Stimulated activated CD4-positive, alpha-beta T cell treated with anti-CD3 and anti-CD28 coated beads, Interleukin-4, amount 100 ng/mL, for 1 hour (primary cell): ENCODE measurements at regions not wholly inside any gene's neighbourhood (a gene's known extent, or its start where the extent isn't known, plus 50 kb on each side); places are given as distances from the start of the nearest gene placed in this dataset.

Experiments used
- DNase-seq: peaks from one replicate; pipeline ENCODE4 v3.0.0-alpha.2; 2020

- no peak for DNase-seq
Observed at GRCh38 chr11:80455818-80456217, 1015.0 kb upstream of the TENM4 start.

- DNase-seq: no peak
Observed at GRCh38 chr11:80451105-80451504, 1010.3 kb upstream of the TENM4 start.

DNA sequence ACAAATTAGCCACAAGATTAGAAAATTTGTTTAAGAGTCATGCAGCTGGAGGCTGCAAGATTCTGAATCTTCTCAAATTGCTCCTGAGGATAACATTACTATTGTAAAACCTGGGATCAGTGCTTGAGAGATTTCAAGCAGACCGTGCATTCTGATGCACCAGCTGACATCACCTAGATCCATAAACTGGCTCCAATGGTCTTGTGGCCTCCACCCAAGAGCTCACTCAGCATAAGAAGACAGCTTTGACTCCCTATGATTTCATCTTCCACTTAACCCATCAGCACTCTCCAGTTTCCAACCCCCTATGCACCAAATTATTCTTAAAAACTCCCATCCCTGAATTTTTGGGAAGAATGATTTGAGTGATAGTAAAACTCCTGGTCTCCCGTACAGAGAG, 1007.9 kb upstream of the TENM4 start:
- no peak for DNase-seq

DNA sequence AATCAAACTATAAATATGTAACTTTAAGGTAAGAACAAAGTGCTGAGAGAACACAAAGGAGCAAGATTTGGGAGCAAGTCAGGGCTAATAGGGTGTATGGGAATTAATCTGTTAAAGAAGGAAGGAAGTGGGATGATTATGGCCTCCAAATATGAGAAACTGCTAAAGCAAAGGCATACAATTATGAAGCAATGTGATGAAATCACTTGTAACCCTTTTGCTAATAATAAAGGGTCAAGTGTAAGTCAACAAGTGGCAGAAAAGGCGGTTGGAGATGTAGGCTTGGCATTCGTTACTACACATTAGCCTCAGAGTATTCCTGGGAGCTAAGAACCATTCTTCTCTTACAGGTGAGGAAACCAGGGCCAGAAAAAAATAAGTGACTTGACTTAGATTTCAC, 1002.3 kb upstream of the TENM4 start:
- no peak for DNase-seq

DNA sequence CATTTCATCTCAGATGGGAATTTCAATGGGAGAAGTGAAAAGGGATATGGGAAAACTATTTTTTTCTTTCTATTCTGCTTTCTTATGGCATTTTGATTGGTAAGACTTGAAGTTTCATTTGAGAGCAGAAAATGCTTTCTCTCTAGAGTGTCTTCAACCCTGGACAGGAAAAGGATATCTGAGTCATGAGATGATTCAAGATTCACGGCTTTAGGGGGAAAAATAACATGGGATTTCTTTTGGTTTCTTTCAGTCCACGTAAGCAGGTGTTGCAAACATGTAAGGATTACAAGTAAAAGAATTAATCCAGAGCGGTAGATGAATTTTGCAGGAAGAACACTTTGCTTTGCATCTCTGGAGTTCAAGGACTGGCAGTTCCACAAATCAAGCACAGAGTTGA, 1001.0 kb upstream of the TENM4 start:
- DNase-seq: no peak

DNA sequence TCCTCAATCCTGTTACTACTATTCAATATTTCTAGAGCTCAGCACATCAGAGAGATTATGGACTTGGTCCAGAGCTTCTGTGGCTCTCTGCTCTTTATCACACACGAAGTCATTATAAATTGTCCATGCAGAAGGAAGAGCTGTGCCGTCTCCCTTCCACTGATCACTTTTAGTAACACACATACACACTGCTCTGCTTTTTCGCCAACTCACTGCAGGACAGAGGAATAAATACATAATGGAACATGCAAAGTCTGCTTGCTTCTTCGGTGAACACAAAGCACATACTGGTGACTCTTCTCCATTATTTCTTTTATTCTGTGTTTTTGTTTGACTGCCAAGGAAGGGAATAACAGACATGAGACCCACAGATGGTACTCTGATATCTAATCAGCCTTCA, 1000.0 kb upstream of the TENM4 start:
- DNase-seq: no peak

- no peak for DNase-seq
Observed at GRCh38 chr11:80436547-80436946, 995.7 kb upstream of the TENM4 start.

GRCh38 chr11:80435345-80435744, 994.5 kb upstream of the TENM4 start:
- DNase-seq: no peak

GRCh38 chr11:80432057-80432456, 991.2 kb upstream of the TENM4 start:
- no peak for DNase-seq

GRCh38 chr11:80424012-80424695, 983.3 kb upstream of the TENM4 start:
- DNase-seq: no peak

- DNase-seq: no peak
Observed at GRCh38 chr11:80420374-80420773, 979.5 kb upstream of the TENM4 start.

- no peak for DNase-seq
Observed at GRCh38 chr11:80417681-80418080, 976.9 kb upstream of the TENM4 start.

DNA sequence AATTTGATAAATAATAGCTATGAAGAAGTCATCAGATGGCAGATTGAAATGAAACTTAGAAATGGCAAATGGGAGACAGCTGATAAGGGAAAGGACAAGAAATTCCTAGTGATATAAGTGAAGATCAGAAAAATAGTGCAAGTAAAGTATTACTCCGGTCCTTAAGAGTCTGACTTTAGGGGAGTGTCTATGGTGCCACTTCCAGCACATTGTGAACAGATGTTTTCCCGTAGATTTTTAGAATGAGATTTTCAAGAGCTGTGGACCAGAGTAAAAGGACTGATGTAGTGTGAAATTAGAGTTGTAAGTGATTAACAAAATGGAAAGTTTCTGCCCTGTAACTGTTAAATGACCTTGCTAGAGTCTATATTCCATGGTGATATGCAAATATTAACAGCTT, 974.8 kb upstream of the TENM4 start:
- DNase-seq: no peak

DNA sequence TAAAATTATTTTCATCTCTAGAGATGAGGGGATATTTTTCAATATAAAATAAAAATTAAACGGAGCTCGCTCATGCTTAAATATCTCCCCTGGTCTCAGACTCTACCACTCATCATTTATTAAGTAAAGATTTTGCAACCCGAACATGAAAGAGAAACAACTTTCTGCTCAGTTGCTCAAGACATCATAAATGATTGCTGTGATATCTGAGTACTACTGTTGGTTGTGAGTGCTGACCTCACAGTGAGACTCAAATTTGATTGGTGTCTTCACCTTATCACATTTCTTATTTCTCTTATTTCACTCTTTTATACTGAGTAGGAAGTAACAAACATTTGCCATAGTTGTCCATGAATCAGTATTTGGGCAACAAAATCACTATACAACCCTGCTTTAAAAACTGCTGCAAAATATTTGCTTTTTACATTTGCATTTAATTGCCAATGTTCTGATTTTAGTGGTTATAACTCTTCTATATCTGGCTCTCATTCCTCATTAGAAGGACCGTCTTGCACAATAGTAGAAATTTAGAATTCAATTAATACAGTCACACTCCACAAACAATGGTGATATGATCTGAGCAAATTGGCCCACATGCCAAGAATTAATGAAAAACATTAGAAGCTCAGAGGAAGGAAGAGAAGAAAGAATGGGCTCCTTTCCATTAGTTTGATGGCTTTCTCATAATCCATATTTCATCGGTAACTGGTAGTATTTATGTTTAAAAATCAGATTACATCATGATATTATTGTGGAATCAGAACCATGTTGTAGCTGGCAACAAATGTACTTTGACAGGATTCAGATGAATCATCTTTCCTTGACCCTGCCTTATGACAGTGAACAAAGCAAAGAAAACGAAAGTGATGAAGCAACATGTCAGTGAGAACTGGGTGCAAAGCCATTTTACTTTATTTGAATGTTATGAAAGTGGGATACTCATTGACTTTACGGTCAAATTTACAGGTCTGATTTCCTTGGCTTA, 973.6 kb upstream of the TENM4 start:
- DNase-seq: no peak

GRCh38 chr11:80412604-80413003, 971.8 kb upstream of the TENM4 start:
- no peak for DNase-seq

DNA sequence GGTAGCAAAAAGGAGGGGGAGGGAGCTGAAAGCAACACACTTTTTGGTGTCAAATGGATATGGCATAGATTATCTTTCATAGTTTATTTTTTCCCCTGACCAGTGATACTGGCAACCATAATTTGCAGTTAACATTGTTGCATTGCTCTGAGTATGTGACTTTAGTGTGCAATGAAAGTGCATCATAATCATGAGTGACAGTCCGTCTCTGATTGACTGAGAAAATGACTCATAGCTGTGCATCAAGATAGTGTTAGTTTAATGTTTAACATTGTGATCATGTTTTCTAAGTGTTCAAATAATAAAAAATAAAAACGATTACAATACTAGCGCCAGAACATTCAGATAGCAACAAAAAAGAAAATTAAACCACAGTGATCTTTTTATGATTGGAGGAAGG, 952.4 kb upstream of the TENM4 start:
- DNase-seq: no peak

GRCh38 chr11:80390505-80390904, 949.7 kb upstream of the TENM4 start:
- DNase-seq: no peak

DNA sequence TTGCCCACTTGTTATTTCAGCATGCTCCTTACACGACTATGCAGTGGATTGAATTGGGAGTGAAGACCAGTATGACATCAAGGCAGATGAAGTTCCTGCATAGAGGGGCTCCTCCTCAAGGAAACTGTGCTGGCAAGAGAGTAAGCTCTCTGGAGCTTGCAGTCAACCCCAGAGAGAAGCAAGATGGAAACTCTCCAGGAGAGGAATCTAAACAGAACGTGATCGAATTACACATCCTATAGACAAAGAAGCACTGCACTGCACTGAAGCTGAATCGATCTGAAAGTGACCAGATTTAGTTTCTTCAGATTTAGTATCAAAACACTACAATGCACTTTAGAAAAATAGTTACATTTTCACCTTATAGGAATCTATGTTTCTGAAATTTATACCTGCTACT, 947.7 kb upstream of the TENM4 start:
- DNase-seq: no peak

DNA sequence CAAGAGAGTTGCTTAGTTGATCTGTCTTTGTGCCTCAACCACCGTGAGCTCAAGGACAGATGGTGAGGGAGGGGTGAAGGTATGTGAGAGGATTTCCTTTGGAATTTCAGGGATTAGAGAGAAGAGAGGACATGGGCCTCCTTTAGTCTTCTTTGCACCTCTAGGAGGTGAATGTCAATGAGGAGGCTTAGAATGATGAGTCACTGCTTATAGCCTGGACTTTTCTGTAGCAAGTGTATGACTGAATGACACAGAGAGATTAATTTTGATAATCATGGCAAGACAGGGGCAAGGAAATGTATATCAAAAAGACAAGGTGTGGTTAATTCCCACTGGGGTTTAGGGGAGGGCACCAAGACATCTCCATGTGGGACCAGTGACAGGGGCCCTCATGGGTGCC, 947.3 kb upstream of the TENM4 start:
- no peak for DNase-seq

DNA sequence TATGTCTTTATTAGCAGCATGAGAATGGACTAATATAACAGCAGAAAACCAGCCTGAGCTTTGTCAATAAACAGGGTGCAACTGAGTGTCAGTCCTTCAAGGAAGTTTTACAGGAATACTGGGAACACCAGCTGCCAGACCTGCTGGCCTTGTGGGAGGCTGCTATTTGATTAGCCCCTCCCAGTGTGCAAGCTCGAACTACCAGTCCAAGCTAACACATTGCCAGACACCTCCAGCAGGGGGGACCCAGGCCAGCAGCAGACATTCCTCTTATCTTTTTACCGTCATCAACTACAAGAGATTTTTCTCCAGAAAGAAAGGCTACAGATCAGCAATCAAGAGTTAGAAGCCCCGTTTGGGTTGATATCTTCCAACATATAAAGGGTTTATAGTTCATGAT, 942.8 kb upstream of the TENM4 start:
- DNase-seq: no peak

DNA sequence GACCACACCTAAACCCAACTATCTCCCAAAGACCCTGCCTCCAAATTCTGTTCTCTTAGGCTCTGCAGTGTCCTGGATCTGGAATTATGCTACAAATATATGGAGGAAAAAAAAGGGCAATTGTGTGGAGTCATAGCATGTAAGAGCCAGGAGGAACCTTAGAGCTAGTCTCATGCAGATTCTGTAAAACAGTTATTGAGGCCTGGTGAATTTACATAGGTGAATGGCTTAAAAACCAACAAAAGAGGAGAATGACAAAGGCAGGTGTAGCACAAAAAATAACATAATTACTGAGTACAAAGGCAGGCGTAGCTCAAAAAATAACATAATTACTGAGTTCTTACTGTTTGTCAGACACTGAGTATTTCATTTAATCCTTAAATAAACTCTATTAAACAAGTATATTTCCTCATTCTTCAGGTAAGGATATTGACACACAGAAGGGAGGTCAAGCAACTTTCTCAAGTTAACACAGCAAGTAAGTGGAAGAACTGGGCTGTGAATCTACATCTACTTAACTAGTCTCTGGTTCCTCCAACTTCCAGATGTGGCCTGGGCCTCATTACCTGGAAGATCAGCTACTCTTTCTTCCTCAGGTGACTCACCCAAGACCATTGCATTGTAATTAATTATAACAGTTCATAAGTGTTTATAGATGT, 938.9 kb upstream of the TENM4 start:
- DNase-seq: no peak

- DNase-seq: no peak
Observed at GRCh38 chr11:80371931-80372330, 931.1 kb upstream of the TENM4 start.

GRCh38 chr11:80365980-80366379, 925.1 kb upstream of the TENM4 start:
- DNase-seq: no peak
